ENCODE measurements at regions not wholly inside any gene's neighbourhood (a gene's known extent, or its start where the extent isn't known, plus 50 kb on each side); places are given as distances from the start of the nearest gene placed in this dataset.

- no peak for TF ChIP-seq CTCF (IDR thresholded peaks at IDR 0.05; ENCODE audit: extremely low read depth in 1 of 2, insufficient read depth in 1 of 2, low read depth in 1 of 2, low read length in 2 of 2)
- TF ChIP-seq POLR2AphosphoS5 (IDR thresholded peaks at IDR 0.05; ENCODE audit: insufficient read depth, low read depth, low read length): no peak
- TF ChIP-seq POLR2A (IDR thresholded peaks at IDR 0.05; ENCODE audit: low read depth, low read length): no peak
- TF ChIP-seq EZH2 (IDR thresholded peaks at IDR 0.05; ENCODE audit: borderline replicate concordance, low read depth, low read length, severe bottlenecking): no peak
- no peak for TF ChIP-seq GATA2 (IDR thresholded peaks at IDR 0.05; ENCODE audit: insufficient read depth, insufficient read length, low read depth, low read length)
Measured at GRCh38 chr10:131789516-131789915, 111.3 kb upstream of the PPP2R2D start.
